ENCODE measurements at regions not wholly inside any gene's neighbourhood (a gene's known extent, or its start where the extent isn't known, plus 50 kb on each side); places are given as distances from the start of the nearest gene placed in this dataset.

- Mint-ChIP-seq H3K4me1 (no peaks in the 10 kb centered on the region), H3K9me3 (no peaks in the 10 kb centered on the region), H3K4me3 (no peak overlapping the region), H3K36me3 (ENCODE audit: low read depth) (no peaks in the 10 kb centered on the region), H3K27ac (no peak overlapping the region), H3K27me3 (no peaks in the 10 kb centered on the region)
- POLR2A ChIA-PET: no interaction called here
- intact Hi-C loops (cut with micrococcal nuclease): no loop called here
- ATAC-seq (ENCODE audit: low read depth) (no peak), DNase-seq (no peak)
- CTCF ChIA-PET: no interaction called here
- TF ChIP-seq, protein P1, sequence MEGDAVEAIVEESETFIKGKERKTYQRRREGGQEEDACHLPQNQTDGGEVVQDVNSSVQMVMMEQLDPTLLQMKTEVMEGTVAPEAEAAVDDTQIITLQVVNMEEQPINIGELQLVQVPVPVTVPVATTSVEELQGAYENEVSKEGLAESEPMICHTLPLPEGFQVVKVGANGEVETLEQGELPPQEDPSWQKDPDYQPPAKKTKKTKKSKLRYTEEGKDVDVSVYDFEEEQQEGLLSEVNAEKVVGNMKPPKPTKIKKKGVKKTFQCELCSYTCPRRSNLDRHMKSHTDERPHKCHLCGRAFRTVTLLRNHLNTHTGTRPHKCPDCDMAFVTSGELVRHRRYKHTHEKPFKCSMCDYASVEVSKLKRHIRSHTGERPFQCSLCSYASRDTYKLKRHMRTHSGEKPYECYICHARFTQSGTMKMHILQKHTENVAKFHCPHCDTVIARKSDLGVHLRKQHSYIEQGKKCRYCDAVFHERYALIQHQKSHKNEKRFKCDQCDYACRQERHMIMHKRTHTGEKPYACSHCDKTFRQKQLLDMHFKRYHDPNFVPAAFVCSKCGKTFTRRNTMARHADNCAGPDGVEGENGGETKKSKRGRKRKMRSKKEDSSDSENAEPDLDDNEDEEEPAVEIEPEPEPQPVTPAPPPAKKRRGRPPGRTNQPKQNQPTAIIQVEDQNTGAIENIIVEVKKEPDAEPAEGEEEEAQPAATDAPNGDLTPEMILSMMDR (IDR thresholded peaks at IDR 0.05): no peak
Observed at GRCh38 chr18:68455229-68455603, 259.7 kb downstream of the TMX3 start.

DNA sequence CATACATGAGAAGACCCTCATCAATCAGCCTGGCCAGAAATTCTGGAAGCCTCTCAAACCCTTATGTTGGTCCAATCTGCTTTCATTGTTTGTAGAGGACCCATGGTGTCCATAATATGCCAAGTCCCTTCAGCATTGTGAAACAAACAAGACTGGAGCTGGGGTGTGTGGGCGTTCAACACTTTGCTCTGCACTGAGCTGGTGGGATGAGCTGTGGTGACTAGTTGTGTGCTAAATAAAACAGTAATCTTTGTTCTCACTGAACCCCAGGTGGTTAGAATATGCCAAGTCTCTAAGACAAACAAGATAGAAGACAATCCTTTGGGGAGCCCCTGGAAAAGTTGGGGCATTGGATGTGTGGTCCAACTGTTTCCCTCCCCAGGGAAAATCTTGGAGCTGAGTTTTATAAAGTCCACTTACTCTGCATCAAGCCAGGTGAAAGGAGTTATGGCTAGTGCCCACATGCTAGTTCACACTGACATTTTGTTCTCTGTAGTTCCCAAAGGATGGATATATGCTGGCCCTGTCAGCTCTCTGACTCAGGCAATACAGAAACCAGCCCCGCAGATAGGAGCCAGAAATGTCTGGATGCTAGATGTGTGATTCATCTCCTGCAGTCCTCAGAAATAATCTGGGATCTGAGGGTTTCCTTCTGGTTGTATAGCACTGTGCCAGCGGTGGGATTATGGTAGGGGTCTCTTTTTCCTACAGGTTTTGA is 260.2 kb downstream of the TMX3 start:
- Mint-ChIP-seq H3K27ac (no peak overlapping the region), H3K4me3 (no peak overlapping the region), H3K9me3 (no peaks in the 10 kb centered on the region), H3K4me1 (no peaks in the 10 kb centered on the region), H3K36me3 (ENCODE audit: low read depth) (no peaks in the 10 kb centered on the region), H3K27me3 (no peaks in the 10 kb centered on the region)
- CTCF ChIA-PET: no interaction called here
- TF ChIP-seq, protein P1 (IDR thresholded peaks at IDR 0.05): no peak
- intact Hi-C loops (cut with micrococcal nuclease): no loop called here
- ATAC-seq (ENCODE audit: low read depth): no peak
- POLR2A ChIA-PET: no interaction called here
- DNase-seq: no peak

DNA sequence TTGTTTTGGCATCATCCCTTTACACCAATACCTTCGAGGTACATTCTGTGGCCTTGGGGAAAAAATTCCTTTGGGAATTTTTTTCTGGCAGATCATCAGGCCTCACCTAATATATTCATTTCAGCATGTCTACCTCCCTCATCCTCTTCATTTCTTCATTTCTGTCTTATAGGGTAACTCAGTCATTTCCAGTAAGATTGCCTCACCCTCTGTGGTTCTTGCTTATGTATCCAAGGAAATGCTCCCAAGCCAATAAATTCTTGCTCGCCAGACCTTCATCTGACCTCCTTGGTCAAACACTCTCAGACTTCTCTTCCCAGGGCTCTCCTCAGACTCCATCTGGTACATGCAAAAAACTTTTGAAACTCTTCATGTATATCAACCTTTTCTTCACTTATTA is 265.6 kb downstream of the TMX3 start:
- peaks cover 6% of the 10 kb centered on the region for H3K9me3 Mint-ChIP-seq
- H3K4me1 Mint-ChIP-seq: no peaks in the 10 kb centered on the region
- DNase-seq (no peak), ATAC-seq (ENCODE audit: low read depth) (no peak)
- H3K27me3 Mint-ChIP-seq: no peaks in the 10 kb centered on the region
- H3K27ac Mint-ChIP-seq: no peak overlapping the region
- intact Hi-C loops (cut with micrococcal nuclease): no loop called here
- TF ChIP-seq, protein P1 (IDR thresholded peaks at IDR 0.05): no peak
- no peak overlapping the region for H3K4me3 Mint-ChIP-seq
- CTCF ChIA-PET: no interaction called here
- no peaks in the 10 kb centered on the region for H3K36me3 Mint-ChIP-seq (ENCODE audit: low read depth)
- POLR2A ChIA-PET: no interaction called here

DNA sequence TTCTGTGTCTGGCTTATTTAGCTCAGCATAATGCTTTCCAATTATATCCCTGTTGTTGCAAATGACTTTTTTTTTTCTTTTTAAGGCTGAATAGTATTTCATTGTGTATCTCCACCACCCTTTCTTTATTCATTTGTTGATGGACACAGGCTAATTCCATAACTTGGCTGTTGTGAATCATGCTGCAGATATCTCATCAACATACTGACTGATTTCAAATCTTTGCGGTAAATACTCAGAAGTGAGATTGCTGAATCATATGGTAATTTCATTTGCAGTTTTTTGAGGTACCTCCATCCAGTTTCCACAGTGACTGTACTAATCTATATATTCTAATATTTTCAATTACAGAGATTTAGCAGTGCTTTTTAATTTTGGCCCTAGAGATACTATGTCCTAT is 266.2 kb downstream of the TMX3 start:
- TF ChIP-seq, protein P1 (IDR thresholded peaks at IDR 0.05): no peak
- Mint-ChIP-seq H3K27ac (no peak overlapping the region), H3K4me3 (no peak overlapping the region), H3K36me3 (ENCODE audit: low read depth) (no peaks in the 10 kb centered on the region), H3K27me3 (no peaks in the 10 kb centered on the region), H3K9me3 (peaks cover 6% of the 10 kb centered on the region), H3K4me1 (no peaks in the 10 kb centered on the region)
- ChIA-PET CTCF (no interaction called here), POLR2A (no interaction called here)
- intact Hi-C loops (cut with micrococcal nuclease): no loop called here
- ATAC-seq (ENCODE audit: low read depth) (no peak), DNase-seq (no peak)

DNA sequence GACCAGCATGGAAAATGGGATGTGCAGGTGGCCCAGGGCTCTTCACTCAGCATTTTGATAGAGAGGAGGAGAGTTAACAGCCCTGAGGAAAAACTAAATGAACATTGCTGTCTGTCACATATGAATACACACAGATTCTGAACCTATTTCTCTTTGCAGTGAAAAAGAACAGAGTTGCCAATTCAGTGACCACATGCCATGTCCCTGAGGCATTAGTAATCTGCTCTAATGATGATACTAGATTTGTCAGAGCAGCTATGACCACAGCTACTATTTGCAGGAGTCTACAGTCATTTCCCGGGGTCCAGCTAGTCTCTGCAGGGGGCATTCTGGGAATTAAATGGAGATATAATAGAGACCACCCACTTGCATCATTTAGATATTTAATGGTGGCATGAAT is 267.6 kb downstream of the TMX3 start:
- H3K36me3 Mint-ChIP-seq (ENCODE audit: low read depth): no peaks in the 10 kb centered on the region
- ATAC-seq (ENCODE audit: low read depth): no peak
- no peaks in the 10 kb centered on the region for H3K27me3 Mint-ChIP-seq
- no peaks in the 10 kb centered on the region for H3K4me1 Mint-ChIP-seq
- H3K9me3 Mint-ChIP-seq: peaks cover 6% of the 10 kb centered on the region
- ChIA-PET CTCF (no interaction called here), POLR2A (no interaction called here)
- no peak overlapping the region for H3K27ac Mint-ChIP-seq
- intact Hi-C loops (cut with micrococcal nuclease): no loop called here
- TF ChIP-seq, protein P1 (IDR thresholded peaks at IDR 0.05): no peak
- no peak for DNase-seq
- H3K4me3 Mint-ChIP-seq: no peak overlapping the region
